ENCODE measurements at regions not wholly inside any gene's neighbourhood (a gene's known extent, or its start where the extent isn't known, plus 50 kb on each side); places are given as distances from the start of the nearest gene placed in this dataset.

DNA sequence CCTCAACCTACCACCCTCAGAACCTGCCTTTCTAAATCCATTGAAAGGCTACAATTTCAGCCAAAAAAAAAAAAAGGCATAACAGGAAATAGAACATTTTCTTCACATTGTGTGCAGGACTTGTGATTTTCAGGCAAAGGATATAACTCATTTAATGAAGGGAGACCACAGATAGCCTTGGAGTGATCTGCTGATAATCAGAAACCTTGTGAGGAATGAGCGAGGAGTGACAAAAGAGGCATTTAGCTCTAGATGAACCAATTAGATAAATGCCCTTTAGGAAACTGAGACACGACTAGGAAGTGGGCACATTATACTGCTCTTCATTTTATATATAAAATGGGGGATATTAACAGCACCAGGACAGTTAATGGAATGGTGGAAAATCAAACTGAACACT, 216.5 kb upstream of the GRIA4 start:
- FAIRE-seq, result no peak
- no peak for DNase-seq (ENCODE audit: insufficient read length, low spot score)
- TF ChIP-seq PAX5 (IDR thresholded peaks at IDR 0.05; ENCODE audit: insufficient read depth, low read length, severe bottlenecking) (no peak), POLR2A (IDR thresholded peaks at IDR 0.05; ENCODE audit: low read depth, low read length) (no peak), POLR2AphosphoS5 (IDR thresholded peaks at IDR 0.05; ENCODE audit: low read depth, low read length) (no peak), POU2F2 (IDR thresholded peaks at IDR 0.05; ENCODE audit: low read depth, low read length) (no peak), TAF1 (IDR thresholded peaks at IDR 0.05; ENCODE audit: low read depth, low read length) (no peak), SPI1 (IDR thresholded peaks at IDR 0.05; ENCODE audit: low read depth, low read length) (no peak)

DNA sequence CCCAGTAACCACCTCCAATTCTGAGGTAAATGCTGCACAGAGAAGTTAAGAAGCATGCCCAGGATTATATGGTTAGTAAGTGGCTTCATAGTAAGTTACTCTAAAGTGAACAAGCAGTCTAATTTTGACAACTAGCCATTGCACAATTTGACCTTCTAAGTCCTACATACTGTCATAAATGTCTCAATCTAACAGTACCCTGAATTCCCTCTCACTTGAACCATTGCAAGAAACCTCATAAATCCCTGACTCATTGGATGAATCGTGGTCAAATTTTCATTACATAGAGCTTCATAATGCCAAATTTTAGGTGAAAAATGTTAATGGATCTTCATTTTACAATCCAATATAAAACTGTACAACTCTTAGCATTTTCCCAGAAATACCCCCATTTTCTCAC, 217.3 kb upstream of the GRIA4 start:
- no peak for TF ChIP-seq PAX5 (IDR thresholded peaks at IDR 0.05; ENCODE audit: insufficient read depth, low read length, severe bottlenecking)
- TF ChIP-seq POU2F2 (IDR thresholded peaks at IDR 0.05; ENCODE audit: low read depth, low read length), result no peak
- no peak for TF ChIP-seq TAF1 (IDR thresholded peaks at IDR 0.05; ENCODE audit: low read depth, low read length)
- no peak for TF ChIP-seq POLR2A (IDR thresholded peaks at IDR 0.05; ENCODE audit: low read depth, low read length)
- no peak for TF ChIP-seq POLR2AphosphoS5 (IDR thresholded peaks at IDR 0.05; ENCODE audit: low read depth, low read length)
- no peak for TF ChIP-seq SPI1 (IDR thresholded peaks at IDR 0.05; ENCODE audit: low read depth, low read length)
- no peak for FAIRE-seq
- DNase-seq (ENCODE audit: insufficient read length, low spot score), result no peak

DNA sequence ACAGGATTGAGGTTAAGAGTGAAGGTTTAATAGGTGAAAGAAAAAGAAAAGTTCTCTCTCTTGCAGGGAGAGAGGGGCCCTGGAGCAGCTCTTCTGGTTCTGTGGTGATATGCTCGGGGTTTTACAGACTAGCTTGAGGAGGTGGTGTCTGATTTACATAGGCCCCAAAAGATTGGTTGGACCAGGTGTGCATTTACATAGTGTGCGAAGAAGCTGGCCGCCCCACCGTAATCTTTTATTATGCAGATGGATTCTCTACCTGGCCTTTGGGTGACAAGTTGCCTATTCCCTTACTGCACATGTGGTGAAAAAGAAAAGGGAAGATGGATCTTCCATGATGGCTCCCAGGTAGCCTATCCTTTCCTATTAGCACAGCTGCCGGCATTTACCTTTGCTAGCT, 219.9 kb upstream of the GRIA4 start:
- FAIRE-seq, result no peak
- TF ChIP-seq POLR2A (IDR thresholded peaks at IDR 0.05; ENCODE audit: low read depth, low read length) (no peak), POLR2AphosphoS5 (IDR thresholded peaks at IDR 0.05; ENCODE audit: low read depth, low read length) (no peak), POU2F2 (IDR thresholded peaks at IDR 0.05; ENCODE audit: low read depth, low read length) (no peak)
- no peak for DNase-seq (ENCODE audit: insufficient read length, low spot score)

DNA sequence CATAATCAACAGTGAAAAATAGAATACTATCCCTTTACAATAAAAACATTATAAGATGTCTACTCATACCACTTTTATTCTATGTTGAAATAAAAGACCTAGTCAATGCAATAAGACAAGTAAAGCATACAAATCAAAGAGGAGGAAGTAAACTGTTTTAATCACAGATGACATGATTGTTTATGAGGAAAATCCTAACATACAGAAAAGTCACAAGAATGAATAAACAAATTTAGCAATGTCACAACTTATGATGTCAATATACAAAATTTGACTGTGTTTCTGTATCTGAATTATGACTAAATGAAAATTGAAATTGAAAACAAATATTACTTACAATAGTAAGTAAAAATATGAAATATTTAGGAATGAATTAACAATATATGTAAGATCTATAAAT, 221.9 kb upstream of the GRIA4 start:
- no peak for FAIRE-seq
- no peak for TF ChIP-seq POLR2AphosphoS5 (IDR thresholded peaks at IDR 0.05; ENCODE audit: low read depth, low read length)
- TF ChIP-seq POU2F2 (IDR thresholded peaks at IDR 0.05; ENCODE audit: low read depth, low read length), result no peak
- TF ChIP-seq SPI1 (IDR thresholded peaks at IDR 0.05; ENCODE audit: low read depth, low read length), result no peak
- no peak for TF ChIP-seq POLR2A (IDR thresholded peaks at IDR 0.05; ENCODE audit: low read depth, low read length)
- no peak for TF ChIP-seq TAF1 (IDR thresholded peaks at IDR 0.05; ENCODE audit: low read depth, low read length)
- TF ChIP-seq PAX5 (IDR thresholded peaks at IDR 0.05; ENCODE audit: insufficient read depth, low read length, severe bottlenecking), result no peak
- DNase-seq (ENCODE audit: insufficient read length, low spot score), result no peak

DNA sequence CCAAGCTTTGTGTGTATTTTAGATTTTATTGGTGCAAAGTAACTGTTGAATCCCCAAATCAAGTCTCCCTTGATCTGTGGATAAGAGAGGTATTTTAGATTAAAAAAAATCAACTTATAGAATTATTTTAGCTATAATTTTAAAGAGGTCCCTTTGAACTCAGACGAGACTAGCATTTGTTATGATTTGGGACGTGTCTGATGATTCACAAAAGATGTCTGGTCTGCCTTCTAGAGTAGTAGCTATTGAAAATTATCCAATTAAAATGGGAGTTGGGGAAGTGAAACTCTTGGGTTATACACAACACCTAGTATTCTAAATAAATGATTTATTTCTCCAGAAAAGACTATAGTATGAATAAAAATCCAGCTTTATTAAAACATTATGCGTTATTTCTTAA, 227.9 kb upstream of the GRIA4 start:
- FAIRE-seq (no peak), DNase-seq (ENCODE audit: insufficient read length, low spot score) (no peak)
- TF ChIP-seq TAF1 (IDR thresholded peaks at IDR 0.05; ENCODE audit: low read depth, low read length) (no peak), POU2F2 (IDR thresholded peaks at IDR 0.05; ENCODE audit: low read depth, low read length) (no peak), POLR2A (IDR thresholded peaks at IDR 0.05; ENCODE audit: low read depth, low read length) (no peak), POLR2AphosphoS5 (IDR thresholded peaks at IDR 0.05; ENCODE audit: low read depth, low read length) (no peak), PAX5 (IDR thresholded peaks at IDR 0.05; ENCODE audit: insufficient read depth, low read length, severe bottlenecking) (no peak), SPI1 (IDR thresholded peaks at IDR 0.05; ENCODE audit: low read depth, low read length) (no peak)

DNA sequence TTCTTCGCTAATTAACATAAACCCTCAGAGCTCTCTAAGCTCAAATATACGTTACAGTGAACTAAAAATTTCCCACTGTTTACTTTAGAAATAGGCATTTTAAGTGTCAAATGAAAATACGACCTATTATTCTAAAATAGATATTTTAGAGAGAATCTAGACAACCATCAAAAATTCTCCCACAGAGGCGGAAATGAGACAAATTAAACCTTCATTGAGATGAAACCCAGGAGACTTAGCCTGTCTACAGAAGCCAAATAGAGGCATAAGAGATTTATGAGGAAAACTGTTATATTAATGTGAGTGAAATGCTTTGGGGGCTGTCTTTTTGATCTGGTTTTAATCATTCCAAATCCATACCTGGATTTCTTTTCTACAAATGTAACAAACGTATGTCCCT, 232.0 kb upstream of the GRIA4 start:
- TF ChIP-seq POLR2A (IDR thresholded peaks at IDR 0.05; ENCODE audit: low read depth, low read length) (no peak), POU2F2 (IDR thresholded peaks at IDR 0.05; ENCODE audit: low read depth, low read length) (no peak), SPI1 (IDR thresholded peaks at IDR 0.05; ENCODE audit: low read depth, low read length) (no peak), TAF1 (IDR thresholded peaks at IDR 0.05; ENCODE audit: low read depth, low read length) (no peak), PAX5 (IDR thresholded peaks at IDR 0.05; ENCODE audit: insufficient read depth, low read length, severe bottlenecking) (no peak), POLR2AphosphoS5 (IDR thresholded peaks at IDR 0.05; ENCODE audit: low read depth, low read length) (no peak)
- DNase-seq (ENCODE audit: insufficient read length, low spot score) (no peak), FAIRE-seq (no peak)

GRCh38 chr11:105372206-105372605, 232.6 kb upstream of the CARD18 start:
- DNase-seq (ENCODE audit: insufficient read length, low spot score), result no peak

GRCh38 chr11:105371311-105371710, 231.7 kb upstream of the CARD18 start:
- no peak for FAIRE-seq
- TF ChIP-seq SPI1 (IDR thresholded peaks at IDR 0.05; ENCODE audit: low read depth, low read length) (no peak), TAF1 (IDR thresholded peaks at IDR 0.05; ENCODE audit: low read depth, low read length) (no peak), POLR2AphosphoS5 (IDR thresholded peaks at IDR 0.05; ENCODE audit: low read depth, low read length) (no peak), POLR2A (IDR thresholded peaks at IDR 0.05; ENCODE audit: low read depth, low read length) (no peak), POU2F2 (IDR thresholded peaks at IDR 0.05; ENCODE audit: low read depth, low read length) (no peak), PAX5 (IDR thresholded peaks at IDR 0.05; ENCODE audit: insufficient read depth, low read length, severe bottlenecking) (no peak)
- DNase-seq (ENCODE audit: insufficient read length, low spot score), result no peak

More at GRCh38 chr11:105372206-105372605, 232.6 kb upstream of the CARD18 start:
- TF ChIP-seq SPI1 (IDR thresholded peaks at IDR 0.05; ENCODE audit: low read depth, low read length) (no peak), TAF1 (IDR thresholded peaks at IDR 0.05; ENCODE audit: low read depth, low read length) (no peak), PAX5 (IDR thresholded peaks at IDR 0.05; ENCODE audit: insufficient read depth, low read length, severe bottlenecking) (no peak), POLR2AphosphoS5 (IDR thresholded peaks at IDR 0.05; ENCODE audit: low read depth, low read length) (no peak), POU2F2 (IDR thresholded peaks at IDR 0.05; ENCODE audit: low read depth, low read length) (no peak), POLR2A (IDR thresholded peaks at IDR 0.05; ENCODE audit: low read depth, low read length) (no peak)
- FAIRE-seq, result no peak

GRCh38 chr11:105368711-105369110, 229.1 kb upstream of the CARD18 start:
- DNase-seq (ENCODE audit: insufficient read length, low spot score) (no peak), FAIRE-seq (no peak)
- TF ChIP-seq POU2F2 (IDR thresholded peaks at IDR 0.05; ENCODE audit: low read depth, low read length), result no peak
- TF ChIP-seq PAX5 (IDR thresholded peaks at IDR 0.05; ENCODE audit: insufficient read depth, low read length, severe bottlenecking), result no peak
- no peak for TF ChIP-seq SPI1 (IDR thresholded peaks at IDR 0.05; ENCODE audit: low read depth, low read length)
- no peak for TF ChIP-seq POLR2A (IDR thresholded peaks at IDR 0.05; ENCODE audit: low read depth, low read length)
- TF ChIP-seq TAF1 (IDR thresholded peaks at IDR 0.05; ENCODE audit: low read depth, low read length), result no peak
- no peak for TF ChIP-seq POLR2AphosphoS5 (IDR thresholded peaks at IDR 0.05; ENCODE audit: low read depth, low read length)

- FAIRE-seq (no peak), DNase-seq (ENCODE audit: insufficient read length, low spot score) (no peak)
- no peak for TF ChIP-seq TAF1 (IDR thresholded peaks at IDR 0.05; ENCODE audit: low read depth, low read length)
- no peak for TF ChIP-seq POU2F2 (IDR thresholded peaks at IDR 0.05; ENCODE audit: low read depth, low read length)
- TF ChIP-seq POLR2A (IDR thresholded peaks at IDR 0.05; ENCODE audit: low read depth, low read length), result no peak
- TF ChIP-seq SPI1 (IDR thresholded peaks at IDR 0.05; ENCODE audit: low read depth, low read length), result no peak
- no peak for TF ChIP-seq POLR2AphosphoS5 (IDR thresholded peaks at IDR 0.05; ENCODE audit: low read depth, low read length)
- no peak for TF ChIP-seq PAX5 (IDR thresholded peaks at IDR 0.05; ENCODE audit: insufficient read depth, low read length, severe bottlenecking)
These were observed 227.6 kb upstream of the CARD18 start for GRCh38 chr11:105367129-105367528.
